HG02852 (cell line): ENCODE measurements at regions not wholly inside any gene's neighbourhood (a gene's known extent, or its start where the extent isn't known, plus 50 kb on each side); places are given as distances from the start of the nearest gene placed in this dataset.
"Not testable (repeated sequence)": the region's sequence is repeated elsewhere in the genome, so short reads cannot be mapped to it uniquely, and the experiment has no call there.

ENCODE experiments used
- ATAC-seq: cut with Tn5 transposase; IDR thresholded peaks from one replicate; pipeline ENCODE4 v1.9.1; 2021; ENCODE audit warnings: mild to moderate bottlenecking, moderate library complexity; ENCODE audit not compliant: unreplicated experiment

- no peak for ATAC-seq
Observed at GRCh38 chr2:226180281-226180884, 619.2 kb downstream of the IRS1 start.

- ATAC-seq, result no peak
Observed at GRCh38 chr2:226179010-226179409, 620.6 kb downstream of the IRS1 start.

- no peak for ATAC-seq
Observed at GRCh38 chr2:226176283-226176984, 623.2 kb downstream of the IRS1 start.

GRCh38 chr2:226174390-226174789 lies 625.2 kb downstream of the IRS1 start:
- ATAC-seq, result no peak

- ATAC-seq, result no peak
Observed at GRCh38 chr2:226172939-226173338, 626.7 kb downstream of the IRS1 start.

GRCh38 chr2:226172309-226172708 lies 627.3 kb downstream of the IRS1 start:
- ATAC-seq, result no peak

GRCh38 chr2:226169751-226170581 lies 629.7 kb downstream of the IRS1 start:
- ATAC-seq, result no peak

GRCh38 chr2:226168496-226169160 lies 631.0 kb downstream of the IRS1 start:
- no peak for ATAC-seq

- no peak for ATAC-seq
Observed at GRCh38 chr2:226164512-226164911, 635.1 kb downstream of the IRS1 start.

GRCh38 chr2:226160617-226161016 lies 639.0 kb downstream of the IRS1 start:
- ATAC-seq, result not testable (repeated sequence)

- ATAC-seq, result no peak
Observed at GRCh38 chr2:226159875-226160479, 639.6 kb downstream of the IRS1 start.

GRCh38 chr2:226158940-226159339 lies 640.7 kb downstream of the IRS1 start:
- ATAC-seq, result no peak

GRCh38 chr2:226158229-226158628 lies 641.4 kb downstream of the IRS1 start:
- ATAC-seq, result no peak

- ATAC-seq, result no peak
Observed at GRCh38 chr2:226155093-226155875, 644.3 kb downstream of the IRS1 start.

GRCh38 chr2:226154610-226155009 lies 645.0 kb downstream of the IRS1 start:
- ATAC-seq, result no peak

- ATAC-seq, result no peak
Observed at GRCh38 chr2:226153553-226153952, 646.1 kb downstream of the IRS1 start.

GRCh38 chr2:226151157-226151556 lies 648.5 kb downstream of the IRS1 start:
- no peak for ATAC-seq

- ATAC-seq, result no peak
Observed at GRCh38 chr2:226143091-226143490, 656.5 kb downstream of the IRS1 start.

GRCh38 chr2:226142463-226142862 lies 657.2 kb downstream of the IRS1 start:
- ATAC-seq, result no peak

GRCh38 chr2:226140594-226140993 lies 659.0 kb downstream of the IRS1 start:
- ATAC-seq, result no peak
